DMS53 (cell line): ENCODE measurements at regions not wholly inside any gene's neighbourhood (a gene's known extent, or its start where the extent isn't known, plus 50 kb on each side); places are given as distances from the start of the nearest gene placed in this dataset.

Source experiments
- DNase-seq: peaks from one replicate; lab custom pipeline; 2025; lab: John Stamatoyannopoulos, UW

DNA sequence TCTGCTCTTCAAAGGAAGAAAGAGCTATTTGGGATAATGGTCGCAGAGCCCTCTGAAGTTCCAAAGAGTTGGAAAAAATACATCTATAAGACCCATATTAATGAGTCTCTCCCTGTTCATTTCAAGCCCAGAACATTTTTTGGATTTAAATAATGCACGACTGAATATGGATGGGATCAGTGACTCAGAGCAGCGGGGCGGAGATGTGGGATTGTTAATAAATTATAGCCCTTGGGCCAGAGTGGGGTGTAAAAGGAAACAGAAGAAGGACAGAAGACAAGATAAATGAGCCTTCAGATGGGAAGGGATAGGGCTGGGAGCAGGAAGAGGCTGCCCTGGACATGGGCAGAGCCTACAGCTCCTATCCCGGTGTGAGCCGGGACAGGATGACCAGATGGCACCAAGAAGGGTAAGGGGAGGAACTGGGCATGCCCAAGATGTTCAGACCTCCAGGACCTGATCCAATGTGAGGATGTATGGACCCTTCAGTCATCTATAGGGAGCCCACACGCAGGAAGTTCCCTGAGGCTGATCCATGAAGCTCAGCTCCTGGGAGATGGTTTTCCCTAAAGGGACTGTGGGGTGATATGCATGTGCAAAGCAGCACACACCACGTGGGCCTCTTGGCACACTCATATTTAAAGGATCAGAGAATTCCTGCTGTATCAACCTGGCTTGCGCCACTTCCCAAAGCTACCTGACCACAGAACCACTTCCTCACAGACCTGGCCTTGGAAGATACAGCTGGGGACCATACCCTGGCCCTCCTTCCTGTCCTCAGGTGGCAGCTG is 96.1 kb upstream of the PLXNA4 start:
- no peak for DNase-seq

DNA sequence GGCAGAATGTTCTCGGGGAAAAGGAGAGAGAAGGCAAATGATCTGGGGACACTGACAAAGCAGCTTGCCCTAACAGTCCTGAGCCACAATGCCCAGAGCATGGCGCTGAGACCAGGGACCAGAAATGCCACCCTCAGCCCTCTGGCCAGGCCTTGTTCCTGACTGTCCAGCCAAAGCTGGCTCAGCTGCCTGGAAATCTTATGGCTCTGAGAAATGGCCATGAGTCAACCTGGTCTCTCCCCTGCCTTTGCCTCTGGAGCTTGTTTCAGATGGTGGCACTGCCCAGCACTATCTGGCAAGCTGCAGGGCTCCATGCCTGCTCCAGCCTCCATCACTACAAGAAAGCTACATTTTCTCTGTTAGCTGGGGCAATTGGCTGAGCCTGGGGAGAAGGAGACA is 90.5 kb upstream of the PLXNA4 start:
- DNase-seq = no peak

DNA sequence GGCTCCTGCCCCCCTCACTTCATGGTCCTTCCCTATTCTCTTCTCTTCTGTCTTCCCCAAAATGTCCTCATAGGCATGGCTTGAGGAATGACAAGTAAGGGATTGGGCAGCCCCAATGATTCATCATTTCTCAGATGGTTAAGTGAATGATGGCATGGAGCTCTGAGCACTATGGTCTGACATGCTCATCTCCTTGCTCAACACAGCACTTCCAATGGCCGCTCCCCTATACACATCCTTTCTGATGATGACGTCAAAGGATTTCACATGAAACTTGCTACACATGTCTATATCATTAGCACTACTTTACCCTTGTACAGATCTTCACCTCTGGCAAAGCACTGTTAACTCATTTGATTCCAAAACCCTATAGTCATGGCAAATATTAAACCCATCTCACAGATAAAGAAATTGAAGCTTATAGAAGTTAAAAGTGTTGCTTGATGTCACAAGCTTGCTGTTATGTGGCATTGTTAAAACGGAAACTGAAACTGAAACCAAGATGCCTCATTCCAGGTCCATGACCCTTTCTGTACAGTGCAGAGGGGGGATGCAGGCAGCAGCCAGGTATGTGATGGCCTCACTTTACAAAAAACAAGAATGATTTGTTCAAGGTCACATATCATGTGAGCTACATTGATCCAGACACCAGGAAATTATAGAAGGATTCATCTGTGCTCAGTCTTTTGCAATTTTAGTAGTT is 90.0 kb upstream of the PLXNA4 start:
- DNase-seq = peak; percentile 35

DNA sequence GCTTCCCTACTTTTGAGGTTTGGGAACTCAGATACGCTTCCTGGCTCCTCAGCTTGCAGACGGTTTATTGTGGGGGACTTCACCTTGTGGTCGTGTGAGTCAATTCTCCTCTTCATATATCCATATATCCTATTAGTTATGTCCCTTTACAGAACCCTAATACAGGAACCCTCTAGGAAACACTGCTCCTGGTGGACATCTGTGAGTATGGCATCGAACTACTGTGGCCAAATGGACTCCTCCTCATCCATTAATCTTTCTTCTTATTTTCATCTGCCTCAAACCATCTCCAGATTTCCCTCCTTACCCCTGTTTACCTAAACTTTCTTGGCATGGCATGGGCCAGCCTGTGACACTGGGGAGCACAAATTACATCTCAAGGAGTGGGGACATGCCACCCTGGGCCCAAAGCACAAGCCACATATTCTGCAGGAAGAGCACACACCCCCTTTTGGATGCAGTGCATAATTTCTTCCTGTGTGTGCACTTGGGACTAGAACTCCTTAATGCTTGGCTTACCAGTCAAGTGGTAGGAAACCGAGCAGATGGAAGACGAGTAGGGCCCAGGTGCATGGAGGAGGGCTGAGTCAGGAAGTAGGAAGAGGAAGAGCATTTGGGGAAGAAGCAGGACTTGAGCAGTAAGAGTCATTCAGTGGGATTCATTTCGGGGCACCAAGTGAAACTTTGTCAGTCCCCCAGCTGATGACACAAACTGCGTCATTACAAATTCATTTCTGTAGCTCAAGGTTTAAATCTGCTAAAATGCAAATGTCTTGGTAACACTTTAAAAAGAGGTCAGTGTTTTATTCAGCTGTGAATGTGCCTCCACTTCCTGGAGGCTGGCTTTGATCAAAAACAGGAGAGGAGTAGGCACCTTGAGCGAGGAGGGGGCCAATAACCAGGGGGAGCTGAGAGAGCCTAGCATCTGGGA is 80.8 kb upstream of the PLXNA4 start:
- peak; percentile 58 for DNase-seq

DNA sequence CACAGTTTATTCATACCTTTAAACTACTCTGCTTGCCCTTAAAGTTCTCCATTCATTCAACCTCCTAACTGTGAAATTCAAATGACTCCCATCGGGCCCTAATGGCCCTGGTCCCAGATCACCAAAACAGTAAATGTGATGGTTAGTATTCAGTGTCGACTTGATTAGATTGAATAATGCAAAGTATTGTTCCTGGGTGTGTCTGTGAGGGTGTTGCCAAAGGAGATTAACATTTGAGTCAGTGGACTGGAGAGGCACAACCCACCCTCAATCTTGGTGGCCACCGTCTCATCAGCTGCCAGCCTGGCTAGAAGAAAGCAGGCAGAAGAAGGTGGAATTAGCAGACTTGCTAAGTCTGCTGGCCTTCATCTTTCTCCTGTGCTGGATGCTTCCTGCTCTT is 80.1 kb upstream of the PLXNA4 start:
- no peak for DNase-seq

DNA sequence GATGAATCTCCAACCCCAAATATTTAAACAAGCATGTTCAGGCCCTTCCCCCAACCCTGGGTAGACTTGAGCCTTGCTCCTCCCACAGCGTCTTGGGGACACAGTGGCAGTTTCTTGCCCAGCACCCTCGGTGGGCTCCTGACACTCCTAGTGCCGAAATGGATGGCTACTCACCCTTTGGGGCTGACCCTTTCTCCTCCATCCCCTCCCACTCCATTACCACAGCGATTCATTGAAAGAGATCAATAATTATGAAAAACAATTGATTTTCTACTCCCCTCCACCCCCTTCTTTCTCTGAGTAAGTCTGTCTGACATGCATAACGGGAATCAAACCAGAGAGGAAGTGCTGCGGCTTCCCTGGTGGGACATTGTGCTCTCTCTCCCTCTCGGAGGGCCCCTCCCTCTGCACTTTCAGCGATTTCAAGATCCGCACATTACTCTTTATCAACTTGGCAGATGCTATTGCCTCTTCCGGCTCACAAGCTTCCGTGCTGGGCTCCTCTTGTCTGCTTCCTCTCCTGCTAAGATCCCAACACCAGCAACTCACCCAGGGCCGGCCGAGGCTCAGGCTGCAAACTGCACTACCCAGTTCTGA is 79.0 kb upstream of the PLXNA4 start:
- DNase-seq = no peak

DNA sequence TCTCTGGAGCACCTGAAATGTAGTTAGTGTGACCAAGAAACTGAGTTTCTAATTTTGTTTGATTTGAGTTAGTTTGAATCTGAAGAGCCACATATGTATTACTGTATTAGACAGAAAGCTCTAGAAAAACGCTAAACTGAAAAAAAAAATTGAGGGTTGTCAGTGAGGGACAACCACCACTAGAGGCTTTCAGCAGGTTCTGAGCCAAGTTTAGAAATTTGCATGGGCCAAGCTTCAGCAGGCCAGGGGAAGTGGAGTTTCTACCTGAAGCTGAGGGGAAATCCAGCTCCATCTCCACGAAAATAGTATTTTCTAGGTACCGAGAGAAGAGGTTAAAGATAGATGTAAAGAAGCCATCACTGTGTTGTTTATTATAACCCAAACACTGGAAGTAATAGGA is 77.9 kb upstream of the PLXNA4 start:
- DNase-seq = peak; percentile 33

DNA sequence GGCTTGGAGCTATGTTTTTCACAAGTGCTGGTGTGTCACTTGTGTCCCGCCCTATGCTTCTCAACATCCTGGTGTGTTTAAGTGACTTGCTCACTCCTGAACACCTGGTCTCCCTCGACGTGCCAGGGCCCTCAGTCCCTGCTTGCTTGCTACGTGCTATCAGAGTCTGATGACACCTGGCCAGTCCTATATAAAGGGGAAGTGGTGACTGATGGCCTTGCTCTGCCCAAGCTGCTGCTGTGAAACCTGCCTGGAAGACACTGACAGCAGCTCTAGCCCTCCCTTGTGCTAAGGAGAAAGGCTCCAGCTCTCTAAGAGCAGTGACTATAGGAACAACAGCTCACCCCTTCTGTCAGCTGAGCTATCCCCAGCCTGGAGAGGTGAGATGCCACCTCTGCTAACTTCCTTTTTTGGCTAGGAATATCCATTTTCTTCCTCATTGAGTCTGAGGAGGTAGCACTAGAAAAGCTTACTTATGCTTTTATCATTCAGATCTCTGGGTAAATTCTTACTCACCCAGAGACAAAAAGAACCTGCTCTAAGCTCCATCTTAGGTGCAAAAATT is 77.2 kb upstream of the PLXNA4 start:
- DNase-seq = no peak

DNA sequence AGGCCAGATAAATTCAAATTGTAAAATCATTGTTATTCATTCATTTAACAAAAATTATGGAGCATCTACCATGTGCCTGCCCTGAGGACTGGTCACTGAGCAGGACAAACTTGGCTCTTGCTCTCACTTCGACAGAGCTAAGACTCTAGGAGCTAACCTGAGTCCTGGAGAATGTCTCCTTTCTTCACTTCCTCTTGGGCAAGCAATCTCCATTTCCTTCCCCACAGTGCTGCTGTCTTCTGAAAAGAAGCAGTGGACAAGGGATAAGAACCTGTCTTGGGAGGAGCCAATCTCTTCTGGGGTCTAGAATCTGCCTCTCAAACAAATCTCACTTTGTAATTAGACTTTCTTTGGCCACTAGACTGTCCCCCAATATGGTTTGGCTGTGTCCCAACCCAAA is 76.2 kb upstream of the PLXNA4 start:
- no peak for DNase-seq

DNA sequence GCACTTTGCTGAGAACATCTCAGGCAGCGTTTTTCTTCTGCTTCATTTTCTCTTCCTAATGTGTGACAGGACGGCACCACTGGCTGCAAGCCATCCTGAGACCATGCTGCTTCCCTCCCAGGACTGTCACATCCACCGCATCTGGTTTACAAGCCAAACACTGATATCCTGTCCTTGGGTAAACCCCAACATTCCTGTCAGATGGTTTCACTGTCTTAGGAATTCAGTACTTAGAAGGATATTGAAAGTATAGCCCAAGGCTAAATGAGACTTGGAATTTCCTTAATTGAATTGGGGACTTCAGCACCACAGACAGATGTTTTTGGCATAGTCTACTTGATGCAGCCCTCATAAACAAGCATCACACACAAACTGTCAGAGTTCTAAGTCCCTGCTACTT is 74.2 kb upstream of the PLXNA4 start:
- DNase-seq = no peak

DNA sequence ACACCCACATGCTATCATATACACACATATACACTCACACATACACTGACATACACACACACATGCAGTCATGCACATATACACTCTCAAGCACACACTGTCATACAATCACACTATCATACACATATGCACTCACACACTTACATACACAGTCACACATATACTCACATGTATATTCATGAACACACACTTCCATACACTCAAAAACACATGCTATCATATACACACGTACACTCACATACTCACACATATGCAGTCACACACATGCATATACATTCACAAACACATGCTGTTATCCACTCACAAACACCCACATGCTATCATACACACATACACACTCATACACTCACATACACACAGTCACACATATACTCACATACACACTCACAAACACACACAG is 71.0 kb upstream of the PLXNA4 start:
- no peak for DNase-seq

DNA sequence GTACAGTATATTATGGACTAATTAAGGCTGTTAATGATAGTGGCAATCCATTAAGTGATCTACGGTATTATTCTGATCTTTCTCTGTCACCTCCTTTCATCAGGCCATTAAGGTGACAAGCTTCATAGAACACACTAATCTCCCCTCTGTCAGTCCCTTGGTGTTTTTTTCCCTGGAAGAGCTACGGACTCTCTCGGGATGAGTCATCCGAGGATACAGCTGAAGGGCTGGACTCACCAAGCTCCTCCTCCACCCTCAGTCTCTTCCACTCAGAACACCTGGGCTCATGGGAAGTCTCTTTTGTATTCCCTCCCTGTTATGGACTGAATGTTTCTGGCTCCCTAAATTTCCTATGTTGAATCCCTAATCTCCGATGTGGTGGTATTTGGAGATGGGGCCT is 69.8 kb upstream of the PLXNA4 start:
- DNase-seq = peak; percentile 57

DNA sequence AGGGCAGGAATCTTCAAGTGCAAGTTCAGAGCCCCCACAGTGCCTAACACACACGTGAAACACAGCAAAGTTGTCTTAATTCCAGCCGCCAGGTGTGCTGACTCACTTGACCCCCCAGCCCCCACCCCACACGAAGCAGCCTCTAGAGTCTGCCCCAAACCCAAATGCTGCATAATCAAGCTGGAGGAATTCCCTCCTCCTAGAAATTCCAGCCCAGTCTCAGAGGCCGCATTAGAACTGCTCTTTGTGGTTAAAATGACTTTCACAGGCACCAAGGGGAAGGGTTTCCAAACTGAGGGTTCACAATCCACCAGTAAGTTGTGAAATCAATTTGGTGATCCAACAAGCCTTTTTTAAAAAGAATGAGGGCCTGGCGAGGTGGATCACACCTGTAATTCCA is 67.0 kb upstream of the PLXNA4 start:
- no peak for DNase-seq

DNA sequence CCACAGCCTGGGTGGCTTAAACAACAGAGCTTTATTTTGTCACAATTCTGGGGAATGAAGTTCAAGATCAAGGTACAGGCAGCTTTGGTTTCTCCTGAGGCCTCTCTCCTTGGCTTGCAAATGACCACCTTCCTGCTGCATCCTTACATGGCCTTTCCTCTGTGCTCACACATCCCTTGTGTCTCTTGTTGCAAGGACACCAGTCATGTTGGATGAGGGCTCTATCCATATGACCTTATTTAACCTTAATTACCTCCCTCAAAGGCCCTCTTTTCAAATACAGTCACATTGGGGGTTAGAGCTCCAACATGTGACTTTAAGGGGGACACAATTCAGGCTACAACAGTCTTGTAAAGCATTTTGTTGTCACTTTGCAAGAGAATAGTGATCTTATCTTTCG is 65.0 kb upstream of the PLXNA4 start:
- DNase-seq = no peak

DNA sequence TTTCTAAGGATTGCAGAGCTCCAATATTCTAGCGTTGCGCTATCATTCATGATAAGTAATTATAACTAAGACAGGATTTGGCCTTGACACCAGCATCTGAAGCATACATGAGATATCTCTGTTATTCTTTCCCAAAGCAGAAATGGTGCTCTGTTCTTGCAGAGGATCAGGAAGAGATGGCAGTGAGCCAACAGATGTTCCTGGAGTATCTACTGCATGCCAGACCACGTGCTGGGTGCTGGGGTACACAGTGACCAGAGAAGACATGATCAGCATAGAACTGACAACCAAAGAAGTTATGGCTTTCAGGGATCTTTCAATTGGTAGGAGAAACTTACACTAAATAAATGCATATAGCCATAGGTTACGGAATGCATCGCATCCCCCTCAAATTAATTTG is 63.7 kb upstream of the PLXNA4 start:
- DNase-seq = no peak

DNA sequence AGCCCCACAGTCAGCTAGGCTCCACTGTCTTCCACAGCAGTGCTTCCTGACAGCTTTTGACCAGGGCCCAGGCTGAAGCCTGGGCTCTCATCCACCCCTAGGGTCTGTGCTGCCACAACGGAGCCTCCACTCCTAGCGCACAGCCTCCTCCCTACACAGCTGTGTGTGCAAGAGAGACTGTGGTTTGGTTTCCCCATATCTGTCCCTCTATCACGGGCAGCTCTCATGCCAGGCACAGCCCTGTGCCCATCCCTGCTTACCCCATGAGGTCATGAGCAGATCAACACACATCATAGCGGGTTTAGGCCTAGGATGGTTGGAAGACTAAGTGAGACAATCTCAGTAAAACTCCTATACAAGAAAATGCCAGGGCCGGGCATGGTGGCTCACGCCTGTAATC is 61.7 kb upstream of the PLXNA4 start:
- DNase-seq = no peak

DNA sequence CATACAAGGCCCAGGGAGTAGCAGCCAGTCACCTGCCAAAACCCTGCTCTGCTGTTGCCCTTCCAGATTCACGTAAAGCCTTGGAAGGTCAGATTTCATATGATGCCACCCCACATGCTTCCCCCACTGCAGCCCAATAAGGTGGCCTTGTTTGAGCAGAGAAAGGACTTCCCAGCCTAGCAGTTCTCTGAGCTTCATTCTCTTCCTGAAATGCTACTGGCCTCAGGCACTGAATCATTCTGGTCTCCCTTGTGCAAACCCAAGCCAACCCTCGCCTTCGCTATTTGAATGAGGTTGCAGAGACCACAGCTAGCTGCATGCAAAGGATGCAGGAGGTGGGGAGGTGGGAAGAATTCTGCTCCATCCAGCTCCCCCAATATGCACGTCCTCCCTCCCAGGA is 60.3 kb upstream of the PLXNA4 start:
- no peak for DNase-seq

DNA sequence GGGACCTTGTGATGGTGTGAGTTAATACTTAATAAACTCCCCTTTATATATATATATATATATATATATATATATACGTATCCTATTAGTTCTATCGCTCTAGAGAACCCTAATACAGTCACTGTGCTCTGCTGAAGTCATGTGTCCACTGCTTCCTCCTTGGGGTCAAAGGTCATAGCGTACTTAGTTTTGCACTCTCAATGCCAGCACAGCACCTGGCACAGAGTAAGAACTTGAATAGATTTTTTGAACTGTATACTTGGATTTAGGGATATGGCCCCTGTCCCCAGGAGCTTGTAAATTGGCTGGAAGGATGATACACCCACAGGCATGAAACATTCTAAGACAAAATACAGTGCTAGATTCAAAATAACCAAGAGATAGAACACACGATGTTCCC is 58.9 kb upstream of the PLXNA4 start:
- DNase-seq = no peak

DNA sequence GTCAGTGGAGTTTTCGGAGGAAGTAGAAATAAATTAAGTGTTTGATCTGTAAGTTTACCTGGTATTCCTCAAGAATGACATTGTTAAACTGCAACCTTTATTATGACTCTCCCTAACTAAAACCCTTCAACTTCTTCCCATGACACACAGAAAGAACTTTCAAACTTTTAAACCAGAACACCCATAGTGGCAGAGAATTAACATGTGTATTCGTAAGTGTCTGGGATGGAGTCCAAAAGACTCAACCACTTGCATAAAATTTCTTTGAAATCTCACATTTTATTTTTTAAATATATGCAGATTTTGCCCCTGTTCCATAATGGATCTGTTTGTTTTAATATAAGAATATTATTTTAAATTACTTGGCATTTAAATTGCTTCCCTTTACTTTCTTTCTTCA is 54.6 kb upstream of the PLXNA4 start:
- no peak for DNase-seq
